GM18861 (cell line): ENCODE measurements at regions not wholly inside any gene's neighbourhood (a gene's known extent, or its start where the extent isn't known, plus 50 kb on each side); places are given as distances from the start of the nearest gene placed in this dataset.

Experiments
- ATAC-seq: cut with Tn5 transposase; IDR thresholded peaks from one replicate; pipeline ENCODE4 v1.9.1; 2021; ENCODE audit not compliant: unreplicated experiment

GRCh38 chr1:48055876-48056764 is 58.9 kb upstream of the TRABD2B start:
- ATAC-seq: no peak

- ATAC-seq: no peak
Observed at GRCh38 chr1:48054232-48054631, 57.0 kb upstream of the TRABD2B start.

GRCh38 chr1:48052923-48053291 is 55.7 kb upstream of the TRABD2B start:
- no peak for ATAC-seq

GRCh38 chr1:48051466-48052126 is 54.4 kb upstream of the TRABD2B start:
- ATAC-seq: no peak

GRCh38 chr1:48049823-48050535 is 52.8 kb upstream of the TRABD2B start:
- ATAC-seq: no peak

- no peak for ATAC-seq
Observed at GRCh38 chr1:48048980-48049379, 51.8 kb upstream of the TRABD2B start.

- ATAC-seq: no peak
Observed at GRCh38 chr1:48048064-48048463, 50.9 kb upstream of the TRABD2B start.

- no peak for ATAC-seq
Observed at GRCh38 chr1:48047116-48047515, 49.9 kb upstream of the TRABD2B start.
